ENCODE measurements at regions not wholly inside any gene's neighbourhood (a gene's known extent, or its start where the extent isn't known, plus 50 kb on each side); places are given as distances from the start of the nearest gene placed in this dataset.
"Not testable (repeated sequence)": the region's sequence is repeated elsewhere in the genome, so short reads cannot be mapped to it uniquely, and the experiment has no call there.

DNA sequence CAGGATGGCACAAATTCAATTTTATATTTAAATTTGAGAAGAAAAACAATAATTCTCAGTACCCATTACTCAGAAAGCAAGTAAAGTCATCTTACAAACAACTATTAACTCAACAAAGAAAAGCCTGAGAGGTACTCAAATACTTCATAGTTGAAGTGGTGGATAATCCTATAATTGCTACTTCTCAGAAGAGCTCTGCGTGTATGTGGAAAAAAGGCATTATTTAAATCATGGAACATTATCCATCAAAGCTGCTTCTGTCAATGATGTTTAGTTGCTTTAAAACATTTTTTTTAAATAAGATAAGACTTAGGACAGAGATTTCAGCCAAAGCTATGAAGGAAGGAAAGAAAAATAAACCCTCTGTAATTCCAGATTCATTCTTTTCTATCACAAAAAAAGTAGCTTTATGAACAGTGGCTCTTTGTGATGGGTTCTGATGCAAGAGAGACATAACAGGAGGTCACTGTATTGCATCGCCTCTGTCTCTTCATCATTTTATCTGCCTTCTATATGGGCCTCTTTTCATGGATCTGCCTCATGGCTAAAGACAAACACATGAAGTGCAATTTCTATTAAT is 367.9 kb upstream of the SLC35B3 start:
- H3K9me3 Mint-ChIP-seq: peaks cover 7% of the 10 kb centered on the region
- Histone ChIP-seq H3K36me3 (ENCODE audit: control insufficient read depth, insufficient read depth, low read length) (no peaks in the 10 kb centered on the region), H3K9me3 (ENCODE audit: control insufficient read depth, low read length) (peaks cover 7% of the 10 kb centered on the region), H3K4me1 (ENCODE audit: control insufficient read depth, insufficient read depth, low read length) (no peaks in the 10 kb centered on the region), H3K27ac (ENCODE audit: low read depth, low read length) (no peak overlapping the region), H3K9ac (ENCODE audit: extremely low read depth, low read length, poor library complexity, severe bottlenecking) (no peak overlapping the region), H3K4me3 (ENCODE audit: low read length) (no peak overlapping the region), H3K27me3 (ENCODE audit: control insufficient read depth, insufficient read depth, low read length, poor library complexity, severe bottlenecking) (no peaks in the 10 kb centered on the region)
- WGBS, 2 experiments (ENCODE audit: insufficient coverage in 1 of 2, insufficient read length in 1 of 2): 95% methylated on average over 2 of the region's 2 CpGs; no CpG with 5 or more reads in 1 of the 2 experiments
- no peak overlapping the region for H3K27ac Mint-ChIP-seq
- TF ChIP-seq CTCF (conservative IDR thresholded peaks at IDR 0.05): no peak
- no peak overlapping the region for H3K4me3 Mint-ChIP-seq
- H3K36me3 Mint-ChIP-seq (ENCODE audit: low read depth): no peaks in the 10 kb centered on the region
- DNase-seq: no peak
- H3K27me3 Mint-ChIP-seq (ENCODE audit: insufficient read depth): no peaks in the 10 kb centered on the region
- no peaks in the 10 kb centered on the region for H3K4me1 Mint-ChIP-seq

- not testable (repeated sequence) for H3K9me3 Mint-ChIP-seq; DNase-seq; H3K4me3 ChIP-seq (ENCODE audit: low read length); H3K36me3 ChIP-seq (ENCODE audit: control insufficient read depth, insufficient read depth, low read length); H3K4me1 Mint-ChIP-seq; H3K9ac ChIP-seq (ENCODE audit: extremely low read depth, low read length, poor library complexity, severe bottlenecking); H3K9me3 ChIP-seq (ENCODE audit: control insufficient read depth, low read length); H3K36me3 Mint-ChIP-seq (ENCODE audit: low read depth); H3K27ac ChIP-seq (ENCODE audit: low read depth, low read length); H3K4me1 ChIP-seq (ENCODE audit: control insufficient read depth, insufficient read depth, low read length); H3K27me3 ChIP-seq (ENCODE audit: control insufficient read depth, insufficient read depth, low read length, poor library complexity, severe bottlenecking); H3K4me3 Mint-ChIP-seq; H3K27me3 Mint-ChIP-seq (ENCODE audit: insufficient read depth); H3K27ac Mint-ChIP-seq
- WGBS, 2 experiments (ENCODE audit: insufficient coverage in 1 of 2, insufficient read length in 1 of 2): 84 to 93% methylated on average over 2 to 4 of the region's 4 CpGs
Measured at GRCh38 chr6:8802397-8802796, 367.1 kb upstream of the SLC35B3 start.

DNA sequence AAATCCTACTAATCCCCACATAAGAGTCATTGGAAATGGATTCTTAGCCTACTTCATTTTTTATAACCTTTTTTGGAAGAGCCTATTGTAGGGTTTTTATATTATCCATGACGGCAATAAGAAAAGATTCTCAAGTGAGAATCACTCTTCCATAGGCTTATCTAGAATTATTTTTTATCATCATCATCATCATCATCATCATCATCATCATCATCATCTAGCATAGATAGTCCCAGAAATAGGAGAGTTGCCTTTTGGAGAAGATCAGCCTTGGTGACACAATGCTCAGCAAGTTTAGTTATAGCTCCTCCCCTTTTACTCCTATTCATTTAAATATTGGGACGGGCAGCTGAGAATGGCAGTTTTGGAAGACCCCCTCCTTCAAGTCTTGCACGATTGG is 359.1 kb upstream of the SLC35B3 start:
- H3K27me3 Mint-ChIP-seq (ENCODE audit: insufficient read depth): no peaks in the 10 kb centered on the region
- H3K27ac Mint-ChIP-seq: no peak overlapping the region
- Histone ChIP-seq H3K4me1 (ENCODE audit: control insufficient read depth, insufficient read depth, low read length) (no peaks in the 10 kb centered on the region), H3K27ac (ENCODE audit: low read depth, low read length) (no peak overlapping the region), H3K4me3 (ENCODE audit: low read length) (no peak overlapping the region), H3K27me3 (ENCODE audit: control insufficient read depth, insufficient read depth, low read length, poor library complexity, severe bottlenecking) (no peaks in the 10 kb centered on the region), H3K9me3 (ENCODE audit: control insufficient read depth, low read length) (no peaks in the 10 kb centered on the region), H3K36me3 (ENCODE audit: control insufficient read depth, insufficient read depth, low read length) (no peaks in the 10 kb centered on the region), H3K9ac (ENCODE audit: extremely low read depth, low read length, poor library complexity, severe bottlenecking) (no peak overlapping the region)
- peaks cover 11% of the 10 kb centered on the region for H3K4me1 Mint-ChIP-seq
- no peak for TF ChIP-seq CTCF (conservative IDR thresholded peaks at IDR 0.05)
- WGBS, 2 experiments (ENCODE audit: insufficient coverage in 1 of 2, insufficient read length in 1 of 2): 92% methylated on average over 2 to 3 of the region's 3 CpGs
- H3K9me3 Mint-ChIP-seq: peaks cover 4% of the 10 kb centered on the region
- H3K36me3 Mint-ChIP-seq (ENCODE audit: low read depth): no peaks in the 10 kb centered on the region
- H3K4me3 Mint-ChIP-seq: no peak overlapping the region
- DNase-seq: no peak

DNA sequence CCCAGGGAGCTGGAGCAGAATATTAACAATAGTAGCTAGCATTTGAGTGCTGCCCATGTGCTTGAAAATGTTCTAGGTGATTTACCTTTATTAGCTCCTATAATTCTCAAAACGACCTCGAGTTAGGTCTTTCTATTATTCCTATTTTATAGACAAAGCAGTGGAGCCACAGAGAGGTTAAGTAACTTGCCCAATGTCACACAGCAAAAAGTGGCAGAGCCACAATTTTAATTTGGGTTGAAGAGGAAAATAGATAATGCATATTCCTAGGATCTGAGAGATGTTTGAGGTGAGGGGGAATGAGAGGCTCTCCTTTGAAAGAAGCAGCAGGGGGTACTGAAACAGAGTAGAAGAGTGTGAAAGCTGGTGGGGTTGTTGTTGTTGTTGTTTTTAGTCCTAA is 354.5 kb upstream of the SLC35B3 start:
- Mint-ChIP-seq H3K4me3 (no peak overlapping the region), H3K27me3 (ENCODE audit: insufficient read depth) (no peaks in the 10 kb centered on the region), H3K36me3 (ENCODE audit: low read depth) (no peaks in the 10 kb centered on the region), H3K4me1 (peaks cover 5% of the 10 kb centered on the region), H3K9me3 (no peaks in the 10 kb centered on the region), H3K27ac (no peak overlapping the region)
- Histone ChIP-seq H3K9ac (ENCODE audit: extremely low read depth, low read length, poor library complexity, severe bottlenecking) (no peak overlapping the region), H3K9me3 (ENCODE audit: control insufficient read depth, low read length) (no peaks in the 10 kb centered on the region), H3K27ac (ENCODE audit: low read depth, low read length) (no peak overlapping the region), H3K27me3 (ENCODE audit: control insufficient read depth, insufficient read depth, low read length, poor library complexity, severe bottlenecking) (no peaks in the 10 kb centered on the region), H3K4me1 (ENCODE audit: control insufficient read depth, insufficient read depth, low read length) (no peaks in the 10 kb centered on the region), H3K36me3 (ENCODE audit: control insufficient read depth, insufficient read depth, low read length) (no peaks in the 10 kb centered on the region), H3K4me3 (ENCODE audit: low read length) (no peak overlapping the region)
- TF ChIP-seq CTCF (conservative IDR thresholded peaks at IDR 0.05): no peak
- DNase-seq: no peak
- WGBS, 2 experiments (ENCODE audit: insufficient coverage in 1 of 2, insufficient read length in 1 of 2): 86% methylated on average over 2 of the region's 2 CpGs; no CpG with 5 or more reads in 1 of the 2 experiments

Measured in endodermal cell (in vitro differentiated cells).